Myocyte (in vitro differentiated cells): ENCODE measurements at regions not wholly inside any gene's neighbourhood (a gene's known extent, or its start where the extent isn't known, plus 50 kb on each side); places are given as distances from the start of the nearest gene placed in this dataset.

Experiments used
- DNase-seq: peaks from one replicate; pipeline ENCODE4 v3.0.0-alpha.2; 2012; ENCODE audit warnings: low read depth

- DNase-seq = no peak
These were observed 625.4 kb downstream of the IRX1 start for GRCh38 chr5:4221048-4221447.

DNA sequence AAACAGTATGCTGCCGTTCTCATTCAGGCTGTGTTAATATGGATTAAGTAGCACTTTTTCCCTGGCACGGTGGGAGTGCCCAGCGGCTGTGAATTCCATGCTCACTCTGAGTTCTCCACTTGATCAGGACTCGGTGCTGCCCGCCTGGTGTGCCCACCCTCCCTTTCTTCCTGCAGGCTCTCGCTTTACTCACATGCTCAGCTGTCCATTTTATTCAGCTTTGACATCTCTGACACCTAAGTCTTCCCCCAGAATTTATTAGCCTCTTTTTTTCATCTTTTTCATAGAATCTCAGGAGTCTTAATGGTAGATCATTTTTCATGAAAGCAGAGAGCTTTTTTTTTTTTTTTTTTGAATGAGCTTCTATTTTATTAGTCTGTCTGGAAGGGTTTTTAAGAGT, 626.5 kb downstream of the IRX1 start:
- no peak for DNase-seq

- DNase-seq = no peak
These were observed 627.2 kb downstream of the IRX1 start for GRCh38 chr5:4222821-4223220.

DNA sequence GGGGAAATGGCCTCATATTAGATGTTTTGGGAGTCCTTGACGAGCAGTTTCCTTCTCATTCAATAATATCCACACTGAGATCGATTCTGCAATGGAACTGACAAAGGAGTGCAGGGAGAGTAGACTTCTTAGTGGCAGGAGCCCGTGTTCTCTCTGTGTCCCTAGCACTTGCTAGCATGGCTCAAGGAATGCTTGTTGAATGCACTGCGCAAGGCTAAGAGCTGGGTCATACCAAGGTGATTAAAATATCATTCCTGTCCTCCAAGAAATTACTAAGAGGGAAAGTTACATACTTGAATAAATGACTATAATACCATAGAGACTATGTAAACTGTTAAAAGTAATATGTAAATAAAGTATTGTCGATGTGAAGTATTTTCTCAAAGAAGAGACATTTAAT, 630.1 kb downstream of the IRX1 start:
- DNase-seq = no peak

DNA sequence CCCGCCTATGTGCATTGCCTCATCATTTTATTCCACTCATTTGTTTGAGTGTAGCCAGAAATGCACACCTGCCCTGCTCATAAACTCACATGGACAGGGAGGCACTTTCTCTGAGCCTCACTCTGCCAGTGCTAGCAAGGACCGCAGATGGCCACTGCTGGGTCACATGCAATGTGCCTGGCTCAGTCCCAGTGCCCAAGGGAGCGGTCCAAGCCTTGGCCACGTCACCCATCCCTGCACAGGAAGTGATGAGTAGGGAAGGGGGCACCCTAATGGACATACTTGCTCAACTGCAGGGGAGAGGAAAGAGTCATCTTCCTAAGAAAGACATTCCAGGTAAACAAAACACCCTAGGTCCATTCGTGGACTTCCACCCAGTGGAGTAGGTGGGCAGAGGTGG, 630.9 kb downstream of the IRX1 start:
- no peak for DNase-seq

DNA sequence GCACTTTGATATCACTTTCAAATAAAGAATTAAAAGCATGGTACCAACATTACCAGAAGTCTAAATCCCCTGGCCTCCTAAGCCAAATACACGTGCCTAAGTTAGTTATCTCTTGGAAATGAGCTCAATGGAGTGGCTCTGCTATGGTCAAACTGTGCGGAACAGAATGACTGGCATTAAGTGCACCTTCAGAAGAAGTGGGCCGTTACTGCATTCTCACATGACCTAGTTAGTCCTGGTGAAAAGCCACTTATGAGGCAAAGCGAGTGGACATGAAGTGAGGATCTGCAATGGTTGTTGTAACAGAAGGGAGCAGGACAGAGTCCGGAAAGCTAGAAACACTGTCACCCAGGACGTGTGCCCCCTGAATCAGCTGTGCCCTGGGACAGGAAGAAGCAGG, 633.1 kb downstream of the IRX1 start:
- no peak for DNase-seq

DNA sequence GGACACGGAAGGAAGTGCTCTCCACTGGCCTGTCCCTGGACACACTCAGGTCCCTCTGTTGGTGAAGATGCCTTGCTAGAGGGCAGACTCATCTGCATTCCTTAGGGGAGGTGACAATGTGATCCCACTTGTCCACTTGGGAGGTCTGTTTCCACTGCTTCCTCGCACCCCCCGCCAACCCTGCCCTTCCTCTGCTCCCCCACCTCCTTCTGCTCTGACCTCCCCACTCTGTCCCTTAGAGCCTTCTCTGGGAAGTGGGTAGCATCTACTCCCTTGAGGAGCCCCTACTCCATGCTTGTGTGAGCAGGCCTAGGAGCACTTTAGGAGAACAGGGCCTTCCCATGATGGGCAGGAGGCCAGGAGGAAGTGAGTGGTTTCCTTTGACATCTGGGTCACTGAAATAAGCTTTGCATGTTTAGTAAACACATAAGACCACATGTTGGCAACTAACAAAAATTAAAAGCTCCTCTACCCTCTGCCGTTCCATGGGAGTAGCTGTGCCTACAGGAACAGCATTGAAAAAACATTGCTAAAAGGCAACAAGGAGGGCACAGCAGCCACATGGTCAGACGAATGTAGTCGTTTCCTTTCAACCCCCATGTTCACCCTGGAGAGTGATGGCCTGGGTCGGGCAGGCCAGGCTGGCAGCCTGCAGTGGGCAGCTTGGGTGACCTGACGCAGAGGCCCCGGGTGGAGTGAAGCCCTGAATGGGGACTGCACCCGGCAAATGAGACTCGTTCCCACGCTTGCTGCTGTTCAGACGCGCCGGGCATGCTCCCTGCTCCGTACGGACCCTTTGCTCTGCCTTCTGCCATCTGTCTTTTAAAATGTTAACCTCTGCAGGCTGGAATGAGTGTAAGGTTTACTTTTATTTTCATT, 634.0 kb downstream of the IRX1 start:
- no peak for DNase-seq

DNA sequence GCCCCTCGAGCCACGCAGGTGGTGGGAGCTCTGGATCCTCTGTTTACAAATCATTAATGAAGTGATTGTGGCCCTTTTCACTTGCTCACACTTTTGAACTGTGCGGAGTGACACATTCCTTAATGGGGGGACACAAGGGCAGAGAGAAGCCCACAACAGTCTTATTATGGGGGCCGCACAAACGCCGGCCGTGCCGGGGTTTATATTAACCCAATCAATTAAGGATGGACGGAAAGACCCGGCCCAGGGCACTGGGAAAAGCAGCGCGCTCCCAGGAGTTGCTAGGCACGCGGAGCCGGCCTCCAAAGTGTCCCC, 634.8 kb downstream of the IRX1 start:
- no peak for DNase-seq

DNA sequence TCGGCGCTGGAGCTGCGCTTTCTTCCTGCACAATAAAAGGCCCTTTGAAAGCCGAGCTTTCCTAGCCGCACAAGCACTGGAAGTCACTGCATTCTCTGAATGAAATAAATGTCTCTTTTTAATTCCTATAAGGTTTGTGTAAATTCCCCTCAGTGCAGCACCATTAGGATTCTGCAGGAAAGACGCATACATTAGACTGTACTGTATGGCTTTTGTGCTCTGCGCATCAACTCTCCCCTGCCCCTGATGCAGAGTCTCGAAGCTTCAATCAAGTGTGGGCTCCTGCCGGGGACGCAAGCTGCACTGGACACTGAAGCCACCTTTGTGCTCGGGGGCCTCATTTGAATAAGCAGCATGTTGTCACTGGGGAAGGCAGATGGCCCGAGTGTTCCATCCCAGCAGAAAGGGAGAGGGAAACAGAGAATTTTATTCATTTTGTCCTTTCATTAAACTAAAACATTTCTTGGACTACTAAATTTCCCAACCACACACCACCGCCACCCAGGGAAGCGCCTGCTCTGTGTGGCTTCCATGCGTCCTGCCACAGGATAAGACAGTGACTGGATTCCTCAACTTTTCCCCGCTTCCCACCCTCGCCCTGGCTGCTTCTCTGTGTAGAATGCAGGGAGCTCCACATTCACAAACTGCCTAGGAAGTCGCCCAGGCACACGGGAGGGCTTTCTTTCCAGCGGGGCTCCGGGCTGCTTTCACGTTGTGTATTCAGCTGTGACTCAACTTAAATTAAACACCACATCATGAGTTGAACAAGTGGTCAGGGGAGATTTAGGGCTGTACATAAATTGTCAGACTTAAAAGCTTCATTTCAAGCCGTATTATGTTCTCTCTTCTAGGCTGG, 635.4 kb downstream of the IRX1 start:
- no peak for DNase-seq

DNA sequence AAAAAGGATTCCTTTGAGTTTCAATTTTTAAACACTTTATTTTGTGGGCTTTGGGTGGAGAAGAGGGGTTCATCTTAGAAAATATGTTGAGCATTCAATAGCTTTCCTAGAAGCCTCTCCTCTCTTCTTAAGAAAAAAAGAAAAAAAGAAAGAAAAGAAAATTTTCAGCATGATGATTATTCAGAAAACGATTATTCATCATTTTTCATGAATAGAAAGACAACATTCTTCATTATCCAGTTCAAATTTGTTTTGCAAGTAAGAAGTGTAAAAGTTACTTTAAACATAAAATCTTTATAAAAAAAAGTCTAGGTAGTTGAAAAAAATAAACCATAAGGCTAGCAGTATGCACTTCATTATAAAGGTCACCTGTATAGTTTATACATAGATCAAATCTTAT, 636.5 kb downstream of the IRX1 start:
- no peak for DNase-seq

GRCh38 chr5:4233671-4234070, 638.0 kb downstream of the IRX1 start:
- DNase-seq = no peak

DNA sequence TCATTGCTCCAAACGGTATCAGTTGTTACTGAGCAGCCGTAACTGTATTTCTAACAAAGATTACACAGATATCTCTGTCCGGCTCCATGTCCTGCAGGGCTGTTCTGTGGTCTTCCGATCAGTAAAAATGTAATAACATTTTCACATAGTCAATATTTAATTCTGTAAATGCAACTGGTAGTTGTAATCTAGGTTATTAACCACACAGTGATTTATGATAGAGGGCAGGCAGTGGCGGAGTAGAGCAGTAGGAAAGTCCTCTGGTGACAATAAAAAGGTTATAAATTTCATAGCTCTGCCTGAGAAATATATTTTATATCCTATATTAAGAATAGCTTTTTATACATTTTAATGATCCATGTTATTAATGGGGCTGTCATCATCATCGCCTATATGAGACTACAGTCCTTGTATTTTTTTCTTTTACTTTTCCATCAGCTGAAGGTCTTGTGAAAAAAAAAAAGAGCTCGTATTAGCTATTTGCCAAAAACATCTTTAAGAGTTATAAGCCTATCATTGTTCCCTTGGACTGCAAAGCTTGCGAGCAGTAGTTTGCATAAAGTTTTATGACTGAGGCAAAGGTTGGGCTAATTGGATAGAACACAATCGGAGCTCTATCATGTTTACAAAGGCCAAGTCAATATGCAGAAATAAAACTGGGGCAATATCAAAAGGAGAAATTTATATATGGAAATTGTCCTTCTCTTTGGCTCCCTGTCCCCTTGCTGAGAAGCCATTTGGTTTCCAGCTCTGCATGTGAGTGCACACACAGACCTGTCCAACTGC, 648.0 kb downstream of the IRX1 start:
- DNase-seq = no peak

DNA sequence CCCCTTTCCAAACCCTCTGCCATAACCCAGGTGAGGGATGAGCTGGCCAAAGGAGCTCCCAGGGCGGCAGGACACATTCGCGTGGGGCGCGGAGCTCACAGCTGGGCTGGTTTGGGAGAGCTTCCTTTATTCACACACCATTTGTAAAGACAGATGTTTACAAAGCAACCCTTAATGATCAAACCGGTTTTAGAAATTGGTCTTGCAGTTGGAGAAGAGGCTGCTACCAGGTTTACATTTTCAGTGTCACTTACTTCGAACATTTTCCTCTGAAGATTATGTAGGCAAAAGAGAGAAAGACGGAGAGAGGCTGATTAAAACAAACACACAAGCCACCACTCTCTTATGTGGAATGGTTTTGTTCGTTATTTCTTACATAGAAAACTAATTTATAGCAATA, 648.7 kb downstream of the IRX1 start:
- DNase-seq = no peak

DNA sequence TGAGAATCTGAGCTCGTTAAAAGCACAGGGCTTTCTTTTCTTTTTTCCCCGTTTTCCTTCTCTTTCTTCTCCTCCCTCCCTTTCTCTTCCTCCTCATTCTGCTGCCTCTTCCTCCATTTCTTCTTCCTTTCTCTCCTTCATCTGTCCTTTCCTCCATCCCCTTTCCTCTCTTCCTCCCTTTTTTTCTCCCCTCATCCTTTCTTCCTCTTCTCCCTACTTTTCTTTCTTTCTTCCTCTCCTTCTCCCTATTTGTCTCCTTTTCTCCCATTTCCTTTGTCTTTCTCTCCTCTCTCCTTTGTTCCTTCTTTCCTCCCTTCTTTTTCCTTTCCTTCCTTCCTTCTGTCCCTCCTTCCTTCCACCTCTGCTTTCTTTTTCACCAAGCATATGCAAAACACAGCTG, 649.4 kb downstream of the IRX1 start:
- no peak for DNase-seq

DNA sequence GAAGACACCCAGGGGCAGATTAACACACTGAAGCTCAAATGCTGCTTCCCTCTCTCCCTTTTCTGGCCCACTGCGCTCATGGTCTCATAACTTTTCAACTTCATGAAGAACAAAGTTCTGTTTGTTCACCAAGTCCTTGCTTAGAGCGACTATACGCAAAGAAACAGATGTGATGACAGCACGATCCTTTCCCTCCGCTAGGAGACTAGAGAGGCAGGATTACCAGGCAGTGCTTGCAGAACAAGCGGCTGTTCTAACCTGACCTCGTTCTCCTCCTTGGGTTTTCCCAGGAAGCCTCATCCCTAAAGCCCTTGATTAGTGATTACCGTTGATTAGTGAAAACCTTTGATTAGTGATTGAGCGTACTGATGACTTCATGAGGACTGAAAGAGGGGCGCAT, 649.9 kb downstream of the IRX1 start:
- no peak for DNase-seq

DNA sequence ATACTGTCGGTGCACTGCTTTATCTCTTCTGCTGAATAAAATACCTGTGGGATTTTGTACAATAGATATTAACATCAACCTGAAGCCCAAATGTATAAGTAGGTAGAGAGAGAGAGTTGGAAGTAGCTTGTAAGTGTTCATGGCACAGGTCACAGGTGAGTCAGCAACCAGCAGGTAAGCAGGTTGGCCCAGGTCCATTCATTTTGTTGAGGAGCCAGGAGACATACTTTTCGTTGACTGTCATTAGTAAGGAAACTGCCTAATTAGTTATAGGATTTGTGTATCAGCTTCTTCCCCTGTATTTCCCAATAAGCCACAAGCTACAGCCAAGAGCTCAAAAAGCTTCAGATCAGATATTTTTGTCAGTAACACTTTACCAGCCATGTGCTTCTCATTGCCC, 650.8 kb downstream of the IRX1 start:
- no peak for DNase-seq

- DNase-seq = no peak
These were observed 654.6 kb downstream of the IRX1 start for GRCh38 chr5:4250254-4250653.

DNA sequence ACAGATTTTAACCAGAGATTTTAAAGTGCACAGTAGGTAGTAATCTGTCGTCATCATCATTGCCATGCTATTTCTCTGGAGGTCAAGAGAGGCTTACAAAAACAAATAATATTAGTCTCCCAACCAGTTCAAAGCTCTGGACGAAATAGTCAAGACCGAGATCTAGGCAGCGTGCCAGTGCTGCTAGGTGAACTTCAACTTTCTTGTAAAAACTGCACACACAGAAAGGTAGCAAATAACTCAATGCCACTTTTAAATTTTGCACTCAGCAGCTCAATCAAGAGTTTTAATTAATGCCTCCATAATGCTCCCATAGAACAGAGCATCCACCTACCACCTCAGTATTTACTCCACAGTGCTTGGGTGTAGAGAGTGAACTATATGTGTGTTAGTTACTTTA, 656.8 kb downstream of the IRX1 start:
- no peak for DNase-seq

DNA sequence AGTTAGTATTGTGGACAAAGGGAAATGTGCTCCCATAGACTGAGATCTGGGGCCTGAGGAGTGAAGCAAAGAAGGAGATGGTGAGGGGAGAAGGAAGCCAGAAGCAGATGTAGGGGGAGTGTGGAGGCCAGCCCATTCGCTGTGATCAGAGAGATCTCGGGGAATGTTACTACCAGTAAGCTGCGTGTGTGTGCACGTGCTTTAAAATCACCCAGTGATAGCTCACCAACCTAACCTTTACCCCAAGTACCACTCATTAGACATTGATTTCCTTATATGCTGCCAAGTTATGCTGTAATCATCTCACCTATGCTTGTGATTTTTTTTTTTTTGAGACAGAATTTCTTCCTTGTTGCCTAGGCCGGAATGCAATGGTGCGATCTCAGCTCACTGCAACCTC, 659.1 kb downstream of the IRX1 start:
- DNase-seq = no peak

GRCh38 chr5:4255441-4255840, 659.8 kb downstream of the IRX1 start:
- no peak for DNase-seq

GRCh38 chr5:4258170-4258569, 662.5 kb downstream of the IRX1 start:
- no peak for DNase-seq

DNA sequence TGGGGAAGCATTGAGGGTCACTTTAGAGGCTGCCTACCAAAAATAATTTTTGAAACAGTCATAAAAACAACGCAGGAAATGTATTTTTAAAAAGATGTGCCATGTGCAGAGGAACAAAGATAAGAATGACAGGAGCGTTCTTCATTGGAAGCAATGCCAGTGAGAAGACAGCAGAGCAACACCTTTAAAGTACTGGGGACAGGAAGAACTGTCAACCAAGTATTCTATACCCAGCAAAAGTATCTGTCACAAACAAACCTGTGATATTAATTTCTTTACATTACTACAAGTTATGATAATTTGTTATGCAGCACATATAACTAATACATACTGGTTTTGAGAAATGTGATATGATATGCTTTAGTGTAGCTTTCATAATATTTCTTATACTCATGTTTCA, 675.6 kb downstream of the IRX1 start:
- no peak for DNase-seq
